Endothelial cell of umbilical vein (primary cell): ENCODE measurements at regions not wholly inside any gene's neighbourhood (a gene's known extent, or its start where the extent isn't known, plus 50 kb on each side); places are given as distances from the start of the nearest gene placed in this dataset.

Experiments used
- BruUV-seq: library from RNA; stranded (reverse); fragments of 400-500 nt; replicated peaks from 2 replicates; lab custom pipeline; 2021; lab: Mats Ljungman, UMichigan
- CTCF ChIA-PET: fragments of 300-600, 350-600 bp; sonication (Branson Sonifier 250); formaldehyde crosslinking; loops from one replicate; lab custom pipeline; 2021; ENCODE audit warnings: antibody characterized with exemption, inconsistent platforms; lab: Charles Lee
- POLR2A ChIA-PET: fragments of 300-600, 350-600 bp; sonication (Branson Sonifier 250); formaldehyde crosslinking; loops from one replicate; lab custom pipeline; 2021; ENCODE audit warnings: antibody characterized with exemption, inconsistent platforms; lab: Charles Lee
- DNase-seq: peaks from one replicate; pipeline ENCODE4 v3.0.0-alpha.2; 2011; ENCODE audit warnings: low read depth, low spot score
- FAIRE-seq: peaks from 2 replicates; lab custom pipeline; 2011; peaks lifted over from hg19 to GRCh38; lab: Jason Lieb, UNC
- H2AFZ ChIP-seq: 2 replicates; pipeline ENCODE4 v1.6.0; 2012; ENCODE audit warnings: low read depth, low read length, control low read depth, inconsistent platforms
- H3K27ac ChIP-seq: 2 replicates; pipeline ENCODE4 v1.5.1; 2011; ENCODE audit warnings: low read depth, mild to moderate bottlenecking, control low read depth, low read length, moderate library complexity; ENCODE audit not compliant: insufficient read depth
- H3K27me3 ChIP-seq, 2 experiments: 2 replicates each; pipeline versions ENCODE4 v1.6.0 to v1.6.1; 2011; ENCODE audit warnings: low read length in 2 of 2, mixed read lengths in 1 of 2; ENCODE audit not compliant: control insufficient read depth in 2 of 2, insufficient read depth in 2 of 2
- H3K36me3 ChIP-seq, 2 experiments: 2 replicates in 1 of 2; 3 replicates in 1 of 2; pipeline ENCODE4 v1.5.1; 2011; ENCODE audit warnings: low read length in 2 of 2, mild to moderate bottlenecking in 1 of 2, moderate library complexity in 1 of 2; ENCODE audit not compliant: control insufficient read depth in 2 of 2, insufficient read depth in 2 of 2; ENCODE audit errors: extremely low read depth in 1 of 2
- H3K4me1 ChIP-seq: 3 replicates; pipeline ENCODE4 v1.5.1; 2011; ENCODE audit warnings: mild to moderate bottlenecking, low read length; ENCODE audit not compliant: control insufficient read depth, insufficient read depth; ENCODE audit errors: extremely low read depth
- H3K4me2 ChIP-seq: 2 replicates; pipeline ENCODE4 v1.6.1; 2011; ENCODE audit warnings: low read length, control low read depth, mixed read lengths; ENCODE audit not compliant: insufficient read depth
- H3K4me3 ChIP-seq, 3 experiments: fragments of 200-600 bp in 1 of 3; sonication (generic), shearing (Covaris generic) in 1 of 3; replicated peaks in 1 of 3; 2 replicates each; pipeline ENCODE4 v1.5.1; 2011 to 2016; ENCODE audit warnings: control low read depth in 3 of 3, low read length in 3 of 3, mild to moderate bottlenecking in 2 of 3, inconsistent platforms in 1 of 3, low read depth in 1 of 3, moderate library complexity in 1 of 3; ENCODE audit not compliant: insufficient read depth in 1 of 3
- H3K79me2 ChIP-seq: 2 replicates; pipeline ENCODE4 v1.6.0; 2012; ENCODE audit warnings: low read length, inconsistent platforms; ENCODE audit not compliant: control insufficient read depth, insufficient read depth
- H3K9ac ChIP-seq: replicated peaks from 2 replicates; pipeline ENCODE3; 2011; ENCODE audit warnings: low read length, control low read depth; ENCODE audit not compliant: insufficient read depth; ENCODE audit errors: extremely low read depth
- H3K9me1 ChIP-seq: replicated peaks from 3 replicates; pipeline ENCODE4 v1.6.0; 2011; ENCODE audit warnings: mild to moderate bottlenecking, low read length; ENCODE audit not compliant: control insufficient read depth, insufficient read depth; ENCODE audit errors: extremely low read depth
- H3K9me3 ChIP-seq: replicated peaks from 2 replicates; pipeline ENCODE4 v1.5.1; 2012; ENCODE audit warnings: low read length, inconsistent platforms; ENCODE audit not compliant: control insufficient read depth, insufficient read depth
- H4K20me1 ChIP-seq: replicated peaks from 2 replicates; pipeline ENCODE3; 2011; ENCODE audit warnings: mild to moderate bottlenecking, low read length; ENCODE audit not compliant: control insufficient read depth, insufficient read depth; ENCODE audit errors: extremely low read depth
- EZH2 ChIP-seq: IDR thresholded peaks from 2 replicates; pipeline ENCODE4 v1.6.1; 2012; ENCODE audit warnings: borderline replicate concordance, low read depth, mild to moderate bottlenecking, moderate library complexity, low read length, inconsistent platforms; ENCODE audit not compliant: severe bottlenecking
- FOS ChIP-seq: IDR thresholded peaks from 2 replicates; pipeline ENCODE4 v1.6.1; 2011; ENCODE audit warnings: mild to moderate bottlenecking, low read length, moderate library complexity, borderline replicate concordance; ENCODE audit not compliant: insufficient read depth
- GATA2 ChIP-seq: IDR thresholded peaks from 2 replicates; pipeline ENCODE4 v1.7.0; 2011; ENCODE audit warnings: low read depth, mild to moderate bottlenecking, moderate library complexity, mixed read lengths, low read length; ENCODE audit not compliant: insufficient read length, insufficient read depth
- JUN ChIP-seq: IDR thresholded peaks from 2 replicates; pipeline ENCODE4 v1.6.1; 2011; ENCODE audit warnings: borderline replicate concordance, low read depth; ENCODE audit not compliant: insufficient read length, insufficient read depth
- MYC ChIP-seq: IDR thresholded peaks from one replicate; pipeline ENCODE4 v1.6.1; 2011; ENCODE audit warnings: mild to moderate bottlenecking, low read depth, low read length
- POLR2A ChIP-seq: IDR thresholded peaks from 2 replicates; pipeline ENCODE4 v1.6.1; 2012; ENCODE audit warnings: low read depth, mild to moderate bottlenecking, control low read depth, low read length
- POLR2AphosphoS5 ChIP-seq: IDR thresholded peaks from 2 replicates; pipeline ENCODE4 v1.6.1; 2012; ENCODE audit warnings: low read depth, mild to moderate bottlenecking, control low read depth, low read length, moderate library complexity; ENCODE audit not compliant: insufficient read depth
- dilution Hi-C: fragments of 300-500 bp; cut with MboI; formaldehyde crosslinking; loops from one replicate; pipeline ENCODE4 v1.15.0; 2019; ENCODE audit warnings: low sequenced_read_pairs; ENCODE audit not compliant: extremely low pct_ligation_motif_present
- intact Hi-C: fragments of 100-400 bp; cut with micrococcal nuclease; formaldehyde crosslinking; loops from one replicate; pipeline ENCODE4 v1.10.0; 2022
- TF ChIP-seq, protein P1 (sequence below): IDR thresholded peaks from 2 replicates; pipeline ENCODE4 v1.6.1; 2011; ENCODE audit not compliant: insufficient read depth, insufficient read length
- TF ChIP-seq, protein P2 (sequence below), 2 donors: IDR thresholded peaks; 1 replicate in 1 of 2; 2 replicates in 1 of 2; pipeline ENCODE4 v1.5.1; 2011; ENCODE audit warnings: low read length in 2 of 2, mild to moderate bottlenecking in 2 of 2, moderate library complexity in 2 of 2, control low read depth in 1 of 2, inconsistent platforms in 1 of 2, low read depth in 1 of 2; ENCODE audit not compliant: insufficient read depth in 1 of 2; ENCODE audit errors: extremely low read depth in 1 of 2

DNA sequence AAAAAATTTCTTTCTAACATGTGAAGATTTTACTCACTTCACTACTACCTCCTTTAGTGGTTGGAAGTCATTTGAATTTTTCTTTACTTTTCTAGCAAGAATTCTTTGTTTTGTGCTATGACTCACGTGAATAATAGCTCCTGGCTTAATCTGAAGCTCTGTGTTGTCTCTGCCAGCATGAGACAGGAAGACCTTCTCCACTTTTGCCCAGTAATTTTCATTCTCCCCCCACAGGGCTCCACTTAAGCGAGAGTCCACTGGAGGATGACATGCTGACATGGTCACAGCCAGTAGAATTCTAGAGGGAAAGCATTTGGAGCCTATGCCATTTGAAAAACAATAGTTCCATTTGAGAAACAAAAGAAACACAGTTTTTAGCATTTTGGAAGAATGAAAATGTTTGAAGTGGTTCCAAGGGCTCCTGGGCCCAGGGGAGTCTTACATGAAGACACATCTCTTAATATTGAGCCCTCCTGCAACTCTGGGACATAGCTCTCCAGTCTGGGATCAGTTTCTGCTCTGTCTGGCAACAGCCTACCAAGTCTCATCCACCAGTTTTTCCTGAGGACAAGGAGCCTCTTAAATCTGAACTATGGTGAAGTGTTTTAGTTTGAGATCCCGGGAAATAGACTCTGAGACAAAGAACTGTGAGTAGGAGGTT lies 231.4 kb downstream of the PAX1 start:
- Histone ChIP-seq H3K9ac (no peak overlapping the region), H3K79me2 (no peaks in the 10 kb centered on the region), H3K9me3 (peaks cover 8% of the 10 kb centered on the region), H3K27me3 (no peaks in the 10 kb centered on the region), H2AFZ (no peak overlapping the region), H3K4me1 (no peaks in the 10 kb centered on the region), H3K4me2 (no peak overlapping the region), H3K27ac (no peak overlapping the region), H3K4me3 (no peak overlapping the region), H3K9me1 (no peaks in the 10 kb centered on the region), H3K36me3 (no peaks in the 10 kb centered on the region), H4K20me1 (no peaks in the 10 kb centered on the region)
- POLR2A ChIA-PET, result no interaction called here
- CTCF ChIA-PET, result no interaction called here
- dilution Hi-C loops, result no loop called here
- TF ChIP-seq, protein P1, sequence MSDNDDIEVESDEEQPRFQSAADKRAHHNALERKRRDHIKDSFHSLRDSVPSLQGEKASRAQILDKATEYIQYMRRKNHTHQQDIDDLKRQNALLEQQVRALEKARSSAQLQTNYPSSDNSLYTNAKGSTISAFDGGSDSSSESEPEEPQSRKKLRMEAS, result no peak
- TF ChIP-seq POLR2AphosphoS5 (no peak), GATA2 (no peak), EZH2 (no peak), JUN (no peak), FOS (no peak), POLR2A (no peak), MYC (no peak)
- TF ChIP-seq, protein P2, sequence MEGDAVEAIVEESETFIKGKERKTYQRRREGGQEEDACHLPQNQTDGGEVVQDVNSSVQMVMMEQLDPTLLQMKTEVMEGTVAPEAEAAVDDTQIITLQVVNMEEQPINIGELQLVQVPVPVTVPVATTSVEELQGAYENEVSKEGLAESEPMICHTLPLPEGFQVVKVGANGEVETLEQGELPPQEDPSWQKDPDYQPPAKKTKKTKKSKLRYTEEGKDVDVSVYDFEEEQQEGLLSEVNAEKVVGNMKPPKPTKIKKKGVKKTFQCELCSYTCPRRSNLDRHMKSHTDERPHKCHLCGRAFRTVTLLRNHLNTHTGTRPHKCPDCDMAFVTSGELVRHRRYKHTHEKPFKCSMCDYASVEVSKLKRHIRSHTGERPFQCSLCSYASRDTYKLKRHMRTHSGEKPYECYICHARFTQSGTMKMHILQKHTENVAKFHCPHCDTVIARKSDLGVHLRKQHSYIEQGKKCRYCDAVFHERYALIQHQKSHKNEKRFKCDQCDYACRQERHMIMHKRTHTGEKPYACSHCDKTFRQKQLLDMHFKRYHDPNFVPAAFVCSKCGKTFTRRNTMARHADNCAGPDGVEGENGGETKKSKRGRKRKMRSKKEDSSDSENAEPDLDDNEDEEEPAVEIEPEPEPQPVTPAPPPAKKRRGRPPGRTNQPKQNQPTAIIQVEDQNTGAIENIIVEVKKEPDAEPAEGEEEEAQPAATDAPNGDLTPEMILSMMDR (IDR thresholded peaks at IDR 0.05; ENCODE audit: extremely low read depth in 1 of 2, insufficient read depth in 1 of 2, low read depth in 1 of 2, low read length in 2 of 2), result no peak
- no TSS peak for BruUV-seq
- FAIRE-seq (no peak), DNase-seq (no peak)
- intact Hi-C loops, result no loop called here
